ENCODE measurements at regions not wholly inside any gene's neighbourhood (a gene's known extent, or its start where the extent isn't known, plus 50 kb on each side); places are given as distances from the start of the nearest gene placed in this dataset.

DNA sequence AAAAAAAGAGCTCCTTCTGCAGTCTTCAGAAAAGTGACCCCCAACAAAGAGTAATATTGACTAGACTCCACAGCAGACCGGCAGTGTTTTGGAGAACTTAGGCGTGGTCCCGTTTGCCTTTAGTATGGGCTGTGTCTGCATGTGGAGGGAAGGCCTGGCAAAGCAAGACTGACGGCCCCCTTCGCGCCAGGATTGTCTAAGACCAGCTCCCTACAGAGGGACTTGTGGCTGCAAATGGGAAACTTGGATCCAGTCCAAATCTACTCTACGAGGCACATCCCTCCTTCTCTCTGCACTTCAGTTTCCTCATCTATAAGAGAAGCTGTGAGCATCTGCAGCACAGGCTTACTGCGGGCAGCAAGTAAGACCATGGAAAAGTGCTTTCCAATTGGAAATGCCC lies 350.0 kb downstream of the ZNF536 start:
- DNase-seq, result no peak

GRCh38 chr19:30719999-30720345 lies 347.8 kb downstream of the ZNF536 start:
- DNase-seq, result no peak

GRCh38 chr19:30719189-30719998 lies 347.2 kb downstream of the ZNF536 start:
- DNase-seq, result no peak

DNA sequence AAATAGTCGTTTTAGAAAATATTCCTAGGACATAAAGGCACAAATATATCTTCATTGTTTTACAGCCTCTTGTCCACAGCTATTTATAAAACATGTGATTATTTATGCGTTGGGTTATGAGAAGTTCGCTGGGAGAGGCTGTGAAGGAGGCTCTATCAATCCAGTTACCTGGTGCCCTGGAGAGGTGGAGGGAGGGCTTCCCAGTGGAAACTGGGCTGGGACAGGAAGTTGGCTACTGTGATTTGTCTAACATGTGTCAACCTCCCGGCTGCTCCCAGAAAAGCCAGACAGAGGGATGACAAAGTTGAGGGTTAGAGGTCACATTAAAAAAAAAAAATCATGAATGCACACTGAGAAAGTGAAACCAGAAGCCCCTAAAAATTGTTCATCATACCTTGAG lies 346.5 kb downstream of the ZNF536 start:
- DNase-seq, result no peak

GRCh38 chr19:30718014-30718413 lies 345.8 kb downstream of the ZNF536 start:
- no peak for DNase-seq

DNA sequence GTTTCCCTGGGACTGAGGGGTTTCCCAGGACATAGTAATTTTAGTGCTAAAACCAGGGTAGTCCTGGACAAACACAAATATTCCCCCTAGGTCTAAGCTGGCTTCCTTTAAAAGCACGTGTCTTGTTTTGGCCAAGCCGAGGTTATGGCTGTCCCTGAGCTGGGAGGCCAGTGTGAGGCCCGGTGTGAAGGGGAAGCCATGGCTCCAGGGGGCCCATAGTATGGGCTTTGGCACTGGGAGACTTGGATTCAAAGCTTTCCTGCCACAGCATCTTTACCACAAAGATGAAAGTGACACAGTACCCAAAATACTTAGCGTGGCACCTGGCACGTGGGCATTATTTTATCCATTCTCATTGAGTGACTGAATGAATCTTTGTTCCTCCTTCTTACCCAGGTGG lies 345.2 kb downstream of the ZNF536 start:
- DNase-seq, result no peak

- no peak for DNase-seq
These were observed 340.5 kb downstream of the ZNF536 start for GRCh38 chr19:30712431-30713337.

GRCh38 chr19:30711826-30712225 lies 339.6 kb downstream of the ZNF536 start:
- no peak for DNase-seq

GRCh38 chr19:30711296-30711695 lies 339.1 kb downstream of the ZNF536 start:
- no peak for DNase-seq

GRCh38 chr19:30710721-30711120 lies 338.5 kb downstream of the ZNF536 start:
- DNase-seq, result no peak

- DNase-seq, result no peak
These were observed 336.4 kb downstream of the ZNF536 start for GRCh38 chr19:30708416-30709178.

- no peak for DNase-seq
These were observed 332.7 kb downstream of the ZNF536 start for GRCh38 chr19:30704771-30705330.

- no peak for DNase-seq
These were observed 331.5 kb downstream of the ZNF536 start for GRCh38 chr19:30703645-30704044.

DNA sequence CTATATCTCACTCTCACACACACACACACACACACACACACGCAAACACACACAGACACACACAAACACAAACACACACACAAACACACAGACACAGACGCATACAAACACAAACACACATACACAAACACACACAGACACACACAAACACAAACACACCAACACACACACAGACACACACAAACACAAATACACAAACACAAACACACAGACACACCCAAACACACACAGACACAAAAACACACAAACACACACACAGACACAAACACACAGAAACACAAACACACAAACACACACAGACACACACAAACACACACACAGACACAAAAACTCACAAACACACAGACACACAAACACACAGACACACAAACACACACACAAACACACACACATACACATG lies 329.0 kb downstream of the ZNF536 start:
- no peak for DNase-seq

GRCh38 chr19:30699871-30700280 lies 327.7 kb downstream of the ZNF536 start:
- no peak for DNase-seq

GRCh38 chr19:30696514-30696913 lies 324.3 kb downstream of the ZNF536 start:
- no peak for DNase-seq

DNA sequence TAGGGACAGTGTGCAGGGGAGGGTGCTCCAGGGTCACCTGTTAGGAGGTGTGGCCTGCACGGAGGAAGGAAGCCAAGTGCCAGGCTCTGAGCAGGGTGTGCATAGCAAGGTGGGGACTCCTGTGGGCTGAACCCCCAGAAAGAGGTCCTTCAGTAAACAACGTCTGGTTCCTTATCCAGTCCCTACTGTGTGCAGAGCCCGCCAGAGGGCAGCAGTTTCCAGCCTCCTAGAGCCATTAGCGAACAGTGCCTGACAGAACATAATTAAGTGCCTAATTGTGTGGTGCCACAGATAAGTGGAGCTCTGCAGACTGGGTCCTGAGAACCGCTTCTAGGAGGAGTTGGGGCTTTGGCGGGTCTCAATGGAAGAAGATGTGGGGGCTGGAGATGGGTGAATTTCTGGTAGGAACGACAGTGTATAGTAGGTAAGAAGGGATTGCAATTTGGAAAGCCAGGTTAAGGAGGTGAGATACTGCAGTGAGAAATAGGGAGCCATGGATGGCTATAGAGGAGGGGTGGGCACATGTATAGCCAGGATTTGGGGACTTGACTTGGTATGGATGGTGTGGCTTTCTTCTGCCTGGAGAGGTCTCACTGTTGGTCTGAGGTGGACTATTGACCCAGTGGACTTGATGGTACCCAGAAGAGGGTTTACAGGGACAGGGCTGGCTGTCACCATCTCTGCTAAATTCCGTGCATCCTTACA lies 323.1 kb downstream of the ZNF536 start:
- no peak for DNase-seq

GRCh38 chr19:30694156-30694755 lies 322.1 kb downstream of the ZNF536 start:
- DNase-seq, result no peak

DNA sequence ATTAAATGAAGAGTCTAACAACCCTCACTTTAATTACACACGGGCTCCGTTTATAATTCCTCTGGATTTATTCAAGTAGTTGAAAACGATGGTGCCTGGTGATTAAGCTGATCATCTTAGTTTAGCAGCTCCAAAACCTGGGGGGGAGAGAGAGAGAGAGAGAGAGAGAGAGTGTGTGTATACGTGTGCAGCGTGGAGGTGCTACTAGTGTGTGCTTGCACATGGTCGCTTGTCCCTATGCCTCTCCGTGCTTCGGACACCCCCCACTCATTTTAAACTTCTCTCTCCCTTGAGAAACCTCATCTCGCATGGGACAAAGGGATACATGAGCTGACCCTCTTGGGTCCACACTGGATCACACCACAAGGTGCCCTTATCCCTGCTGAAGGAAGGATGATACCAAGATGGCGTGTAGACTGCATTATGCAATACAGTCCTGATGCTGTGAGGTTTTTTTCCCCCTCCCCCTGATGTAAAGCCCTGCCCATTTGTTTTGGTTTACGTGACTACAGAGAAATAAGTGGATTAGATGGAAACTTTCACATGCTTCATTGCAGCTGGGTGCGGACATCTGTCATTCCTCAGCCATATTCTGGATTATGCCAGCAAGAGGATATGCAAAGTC lies 320.8 kb downstream of the ZNF536 start:
- no peak for DNase-seq

- DNase-seq, result no peak
These were observed 320.1 kb downstream of the ZNF536 start for GRCh38 chr19:30692181-30692811.

- no peak for DNase-seq
These were observed 319.6 kb downstream of the ZNF536 start for GRCh38 chr19:30691819-30692166.
